ENCODE measurements at regions not wholly inside any gene's neighbourhood (a gene's known extent, or its start where the extent isn't known, plus 50 kb on each side); places are given as distances from the start of the nearest gene placed in this dataset.
"Not testable (repeated sequence)": the region's sequence is repeated elsewhere in the genome, so short reads cannot be mapped to it uniquely, and the experiment has no call there.

GRCh38 chr14:51369814-51370213 is 129.8 kb downstream of the TMX1 start:
- H3K4me3 ChIP-seq (ENCODE audit: control insufficient read depth, low read depth, low read length), result no peak overlapping the region
- peak; percentile 30 for DNase-seq (ENCODE audit: low read depth)
- TF ChIP-seq CTCF (conservative IDR thresholded peaks at IDR 0.05; ENCODE audit: control insufficient read depth, insufficient read depth, low read depth, low read length), result peak; percentile 26

GRCh38 chr14:51370758-51371386 is 130.8 kb downstream of the TMX1 start:
- no peak for TF ChIP-seq CTCF (conservative IDR thresholded peaks at IDR 0.05; ENCODE audit: control insufficient read depth, insufficient read depth, low read depth, low read length)
- H3K4me3 ChIP-seq (ENCODE audit: control insufficient read depth, low read depth, low read length), result no peak overlapping the region
- DNase-seq (ENCODE audit: low read depth), result peak; percentile 79

- not testable (repeated sequence) for H3K4me3 ChIP-seq (ENCODE audit: control insufficient read depth, low read depth, low read length); DNase-seq (ENCODE audit: low read depth)
Measured at GRCh38 chr14:51377186-51377585, 137.1 kb downstream of the TMX1 start.

- H3K4me3 ChIP-seq (ENCODE audit: control insufficient read depth, low read depth, low read length), result no peak overlapping the region
- DNase-seq (ENCODE audit: low read depth), result no peak
- no peak for TF ChIP-seq CTCF (conservative IDR thresholded peaks at IDR 0.05; ENCODE audit: control insufficient read depth, insufficient read depth, low read depth, low read length)
Measured at GRCh38 chr14:51382506-51382905, 142.5 kb downstream of the TMX1 start.

GRCh38 chr14:51386411-51386810 is 146.4 kb downstream of the TMX1 start:
- DNase-seq (ENCODE audit: low read depth), result no peak
- no peak overlapping the region for H3K4me3 ChIP-seq (ENCODE audit: control insufficient read depth, low read depth, low read length)
- no peak for TF ChIP-seq CTCF (conservative IDR thresholded peaks at IDR 0.05; ENCODE audit: control insufficient read depth, insufficient read depth, low read depth, low read length)

- TF ChIP-seq CTCF (conservative IDR thresholded peaks at IDR 0.05; ENCODE audit: control insufficient read depth, insufficient read depth, low read depth, low read length), result no peak
- H3K4me3 ChIP-seq (ENCODE audit: control insufficient read depth, low read depth, low read length), result no peak overlapping the region
- peak; percentile 61 for DNase-seq (ENCODE audit: low read depth)
Measured at GRCh38 chr14:51386983-51387735, 147.1 kb downstream of the TMX1 start.

- DNase-seq (ENCODE audit: low read depth), result no peak
- TF ChIP-seq CTCF (conservative IDR thresholded peaks at IDR 0.05; ENCODE audit: control insufficient read depth, insufficient read depth, low read depth, low read length), result no peak
- no peak overlapping the region for H3K4me3 ChIP-seq (ENCODE audit: control insufficient read depth, low read depth, low read length)
Measured at GRCh38 chr14:51392416-51392815, 152.4 kb downstream of the TMX1 start.
